ENCODE measurements at regions not wholly inside any gene's neighbourhood (a gene's known extent, or its start where the extent isn't known, plus 50 kb on each side); places are given as distances from the start of the nearest gene placed in this dataset.

- TF ChIP-seq CTCF (IDR thresholded peaks at IDR 0.05) (no peak), POLR2AphosphoS5 (IDR thresholded peaks at IDR 0.05) (no peak), POLR2A (IDR thresholded peaks at IDR 0.05) (no peak)
These were observed 892.2 kb downstream of the BCL11B start for GRCh38 chr14:98379830-98380229.

All from breast epithelium (tissue), 3 donors.